SKM-1 (cell line): ENCODE measurements at regions not wholly inside any gene's neighbourhood (a gene's known extent, or its start where the extent isn't known, plus 50 kb on each side); places are given as distances from the start of the nearest gene placed in this dataset.

Source experiments
- DNase-seq: peaks from one replicate; lab custom pipeline; 2025; ENCODE audit not compliant: unreplicated experiment; lab: John Stamatoyannopoulos, UW

GRCh38 chr3:154584974-154585373 is 155.0 kb upstream of the GPR149 start:
- DNase-seq, result no peak

GRCh38 chr3:154584041-154584440 is 154.1 kb upstream of the GPR149 start:
- no peak for DNase-seq

- no peak for DNase-seq
These were observed 153.2 kb upstream of the GPR149 start for GRCh38 chr3:154583086-154583634.

GRCh38 chr3:154582501-154582900 is 152.5 kb upstream of the GPR149 start:
- no peak for DNase-seq

GRCh38 chr3:154571553-154572226 is 141.7 kb upstream of the GPR149 start:
- DNase-seq, result no peak

- no peak for DNase-seq
These were observed 138.1 kb upstream of the GPR149 start for GRCh38 chr3:154568064-154568463.

- DNase-seq, result no peak
These were observed 129.6 kb upstream of the GPR149 start for GRCh38 chr3:154559623-154560022.

- no peak for DNase-seq
These were observed 122.3 kb upstream of the GPR149 start for GRCh38 chr3:154552338-154552737.

GRCh38 chr3:154549391-154549790 is 119.4 kb upstream of the GPR149 start:
- DNase-seq, result no peak

GRCh38 chr3:154548341-154548740 is 118.4 kb upstream of the GPR149 start:
- DNase-seq, result no peak

- DNase-seq, result no peak
These were observed 112.8 kb upstream of the GPR149 start for GRCh38 chr3:154542837-154543236.

- DNase-seq, result no peak
These were observed 111.1 kb upstream of the GPR149 start for GRCh38 chr3:154540950-154541604.

- no peak for DNase-seq
These were observed 108.8 kb upstream of the GPR149 start for GRCh38 chr3:154538566-154539360.

GRCh38 chr3:154536751-154537150 is 106.8 kb upstream of the GPR149 start:
- no peak for DNase-seq

GRCh38 chr3:154522036-154522602 is 92.1 kb upstream of the GPR149 start:
- DNase-seq, result no peak

GRCh38 chr3:154517404-154517803 is 87.4 kb upstream of the GPR149 start:
- no peak for DNase-seq

- DNase-seq, result no peak
These were observed 85.9 kb upstream of the GPR149 start for GRCh38 chr3:154515921-154516320.

GRCh38 chr3:154510780-154511179 is 80.8 kb upstream of the GPR149 start:
- no peak for DNase-seq

- DNase-seq, result no peak
These were observed 77.7 kb upstream of the GPR149 start for GRCh38 chr3:154507727-154508126.

- no peak for DNase-seq
These were observed 67.0 kb upstream of the GPR149 start for GRCh38 chr3:154496978-154497377.

GRCh38 chr3:154496540-154496939 is 66.5 kb upstream of the GPR149 start:
- no peak for DNase-seq
